ENCODE measurements at regions not wholly inside any gene's neighbourhood (a gene's known extent, or its start where the extent isn't known, plus 50 kb on each side); places are given as distances from the start of the nearest gene placed in this dataset.
A peak's percentile ranks its signal among the peaks of the same experiment; 100 is the strongest.
"Not testable (repeated sequence)": the region's sequence is repeated elsewhere in the genome, so short reads cannot be mapped to it uniquely, and the experiment has no call there.

GRCh38 chr18:75723521-75724340 is 296.2 kb upstream of the SMIM21 start:
- no peak for DNase-seq

GRCh38 chr18:75714766-75715165 is 287.3 kb upstream of the SMIM21 start:
- no peak for DNase-seq

GRCh38 chr18:75712124-75712867 is 284.8 kb upstream of the SMIM21 start:
- DNase-seq: not testable (repeated sequence)

DNA sequence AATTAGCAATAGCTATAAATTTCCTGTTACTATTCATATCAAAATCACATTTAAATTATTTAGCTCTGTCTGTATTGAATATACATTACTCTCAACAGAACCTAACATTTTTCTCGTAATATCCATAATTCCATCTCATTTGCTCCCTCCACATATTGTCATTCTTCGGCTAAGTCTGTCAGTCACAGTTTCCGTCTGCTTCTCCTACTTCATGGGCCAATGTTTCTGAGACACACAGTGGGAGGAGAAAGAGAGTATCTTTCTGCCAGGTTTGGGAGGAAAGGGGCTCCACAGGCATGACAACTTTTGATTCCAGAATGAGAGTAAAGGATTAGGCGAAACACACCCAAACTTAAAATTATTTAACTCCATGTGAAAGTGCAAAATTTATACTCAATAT is 273.1 kb upstream of the SMIM21 start:
- no peak for DNase-seq

- no peak for DNase-seq
Measured at GRCh38 chr18:75698861-75699260, 271.4 kb upstream of the SMIM21 start.

- no peak for DNase-seq
Measured at GRCh38 chr18:75697493-75697892, 270.0 kb upstream of the SMIM21 start.

DNA sequence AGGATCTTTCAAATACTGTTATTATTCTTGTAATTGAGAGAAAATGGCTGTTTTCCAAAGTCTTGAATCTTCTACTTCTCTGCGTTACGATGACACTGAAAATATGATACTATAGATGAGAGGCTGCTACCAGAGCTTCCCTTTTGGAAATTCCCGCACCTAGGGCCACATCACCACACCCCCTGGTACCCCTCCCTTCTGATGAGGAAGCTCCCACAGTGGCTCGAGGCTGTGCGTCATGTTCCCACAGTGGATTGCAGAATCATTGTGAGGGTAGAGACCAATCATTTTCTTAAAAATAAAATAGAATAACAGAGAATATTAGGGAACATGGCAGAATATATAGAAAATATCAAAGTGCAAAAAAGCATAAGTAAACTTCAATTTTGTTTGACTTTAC is 268.9 kb upstream of the SMIM21 start:
- DNase-seq: no peak

DNA sequence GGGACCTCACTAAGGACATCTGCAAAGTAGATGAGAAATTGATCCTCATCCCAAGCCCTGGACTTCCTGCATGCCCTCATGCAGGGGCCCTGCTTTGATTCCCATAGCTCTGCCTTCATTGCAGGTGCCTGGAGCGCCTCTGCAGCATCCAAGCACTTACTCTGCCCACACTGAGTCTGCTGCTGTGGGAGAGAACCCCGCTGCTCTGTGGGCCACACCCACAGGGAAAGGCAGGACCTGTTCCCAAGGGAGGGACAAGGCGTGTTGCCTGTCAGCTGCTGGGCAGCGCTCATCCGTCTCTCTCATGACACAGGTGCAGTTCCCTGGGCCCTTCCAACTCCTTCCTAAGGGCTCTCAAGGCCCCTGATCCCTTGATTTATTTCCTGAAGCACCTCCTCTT is 266.8 kb upstream of the SMIM21 start:
- peak; percentile 33 for DNase-seq

- no peak for DNase-seq
Measured at GRCh38 chr18:75691483-75691882, 264.0 kb upstream of the SMIM21 start.

- not testable (repeated sequence) for DNase-seq
Measured at GRCh38 chr18:75690283-75690682, 262.8 kb upstream of the SMIM21 start.

DNA sequence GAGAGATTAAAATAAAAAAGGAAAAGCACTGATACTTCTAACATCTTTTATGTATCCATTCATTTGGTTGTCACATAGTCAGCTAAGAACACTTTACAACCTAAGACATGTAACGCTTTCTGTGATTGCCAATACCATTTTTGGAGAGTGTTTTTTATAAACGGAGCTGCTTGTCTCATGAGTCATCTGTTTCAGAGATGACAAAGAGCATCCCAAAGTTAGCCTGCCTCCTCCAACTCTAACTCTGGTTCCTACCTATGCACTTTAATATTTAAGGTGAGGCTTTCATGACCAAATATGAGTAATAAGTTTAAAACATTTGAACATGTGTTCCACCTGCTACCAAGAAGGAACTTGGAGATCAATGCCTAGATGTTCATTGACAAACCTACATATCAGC is 260.1 kb upstream of the SMIM21 start:
- DNase-seq: no peak

DNA sequence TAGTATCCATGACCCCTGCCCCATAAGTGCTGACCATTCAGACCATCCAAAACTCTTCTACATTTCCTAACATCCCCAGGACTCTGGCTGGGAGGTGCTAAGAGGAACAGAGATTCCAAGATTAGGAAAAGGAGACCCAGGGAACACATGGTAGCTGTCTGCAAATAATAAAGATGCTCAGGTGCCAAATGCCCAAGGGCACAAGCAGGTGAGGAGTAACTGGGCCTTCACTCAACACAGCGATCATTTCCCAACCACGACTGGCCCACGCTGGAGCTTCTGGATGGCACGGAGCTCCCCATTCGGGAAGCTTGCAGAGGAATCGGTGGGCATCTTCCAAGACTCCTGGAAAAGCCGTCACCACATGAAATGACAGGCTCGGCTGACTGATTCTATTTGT is 255.9 kb upstream of the SMIM21 start:
- no peak for DNase-seq

- no peak for DNase-seq
Measured at GRCh38 chr18:75681538-75682115, 254.1 kb upstream of the SMIM21 start.

DNA sequence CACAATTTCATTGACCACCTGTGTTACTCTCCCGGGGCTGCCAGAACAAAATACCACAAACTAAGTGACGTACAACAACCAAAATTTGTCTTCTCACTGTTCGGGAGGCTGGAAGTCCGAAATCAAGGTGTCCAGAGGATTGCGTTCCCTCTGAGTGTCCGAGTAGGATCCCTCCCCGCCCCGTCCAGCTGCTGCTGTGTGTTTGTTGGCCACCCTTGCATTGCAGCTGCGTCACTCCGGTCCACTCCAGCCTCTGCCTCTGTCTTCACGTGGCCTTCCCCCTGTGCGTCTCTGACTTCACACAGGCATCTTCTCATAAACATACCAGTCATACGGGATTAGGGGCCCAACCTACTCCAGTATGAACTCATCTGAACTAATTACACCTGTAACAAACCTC is 251.8 kb upstream of the SMIM21 start:
- DNase-seq: no peak

GRCh38 chr18:75678627-75679026 is 251.1 kb upstream of the SMIM21 start:
- no peak for DNase-seq

DNA sequence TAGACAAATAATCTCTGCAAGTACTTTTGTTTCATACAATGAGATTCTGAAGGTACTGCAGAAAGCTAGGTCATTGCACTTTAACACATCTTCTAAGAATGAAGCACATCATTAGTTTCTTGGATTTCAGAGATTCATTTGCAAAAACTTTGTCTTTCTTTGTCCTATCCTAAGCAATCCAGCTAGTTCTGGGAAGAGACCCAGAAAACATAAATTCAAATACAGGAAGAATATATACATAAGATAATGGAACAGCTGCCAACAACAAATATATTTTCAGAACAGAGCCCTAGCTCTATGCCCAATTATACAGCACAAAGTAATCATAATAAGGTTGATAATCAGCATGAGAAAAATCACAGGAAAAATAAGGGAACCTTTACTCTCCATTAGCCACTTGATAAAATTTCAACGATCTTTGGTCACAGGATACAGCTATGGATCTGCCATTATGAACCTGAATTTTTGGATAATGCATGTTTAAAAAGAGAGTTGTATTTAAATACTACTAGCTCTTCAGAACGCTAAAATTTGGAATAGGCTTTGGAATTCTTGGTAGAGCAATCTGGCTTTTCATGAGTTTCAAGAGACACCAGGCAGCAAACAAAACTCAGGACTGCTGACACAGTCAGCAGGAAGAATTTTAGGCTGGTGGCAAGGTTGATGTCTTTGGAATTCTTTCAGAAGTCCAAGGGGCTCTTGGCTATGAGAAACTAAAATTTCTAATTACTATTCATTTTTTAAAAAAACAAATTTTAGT is 250.4 kb upstream of the SMIM21 start:
- DNase-seq: no peak

DNA sequence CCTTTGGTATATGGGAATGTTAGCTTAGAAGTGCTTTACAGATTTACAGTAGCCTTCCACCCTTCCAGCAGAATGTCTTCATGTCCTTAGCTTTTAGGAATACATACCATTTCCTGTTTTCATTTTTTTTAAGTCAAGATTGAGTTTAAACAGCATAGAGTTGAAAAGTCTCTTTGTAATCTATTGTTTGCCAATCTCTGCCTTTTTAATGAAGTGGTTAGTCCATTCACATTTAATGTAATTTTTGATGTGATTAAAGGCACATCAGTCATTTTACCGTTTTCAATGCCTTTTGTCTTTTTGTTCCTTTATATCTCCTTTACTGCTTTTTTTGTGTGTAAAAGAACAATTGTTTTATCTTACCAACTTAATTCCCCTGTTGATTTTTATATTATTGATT is 233.4 kb upstream of the SMIM21 start:
- DNase-seq: no peak

GRCh38 chr18:75659535-75660023 is 232.1 kb upstream of the SMIM21 start:
- no peak for DNase-seq

- DNase-seq: no peak
Measured at GRCh38 chr18:75658330-75658729, 230.8 kb upstream of the SMIM21 start.

GRCh38 chr18:75656563-75657247 is 229.2 kb upstream of the SMIM21 start:
- DNase-seq: no peak

GRCh38 chr18:75656035-75656434 is 228.5 kb upstream of the SMIM21 start:
- no peak for DNase-seq

All from NCI-H526 treated with DMSO at 0.1 percent for 48 hours (cell line).